ENCODE measurements at regions not wholly inside any gene's neighbourhood (a gene's known extent, or its start where the extent isn't known, plus 50 kb on each side); places are given as distances from the start of the nearest gene placed in this dataset.

DNA sequence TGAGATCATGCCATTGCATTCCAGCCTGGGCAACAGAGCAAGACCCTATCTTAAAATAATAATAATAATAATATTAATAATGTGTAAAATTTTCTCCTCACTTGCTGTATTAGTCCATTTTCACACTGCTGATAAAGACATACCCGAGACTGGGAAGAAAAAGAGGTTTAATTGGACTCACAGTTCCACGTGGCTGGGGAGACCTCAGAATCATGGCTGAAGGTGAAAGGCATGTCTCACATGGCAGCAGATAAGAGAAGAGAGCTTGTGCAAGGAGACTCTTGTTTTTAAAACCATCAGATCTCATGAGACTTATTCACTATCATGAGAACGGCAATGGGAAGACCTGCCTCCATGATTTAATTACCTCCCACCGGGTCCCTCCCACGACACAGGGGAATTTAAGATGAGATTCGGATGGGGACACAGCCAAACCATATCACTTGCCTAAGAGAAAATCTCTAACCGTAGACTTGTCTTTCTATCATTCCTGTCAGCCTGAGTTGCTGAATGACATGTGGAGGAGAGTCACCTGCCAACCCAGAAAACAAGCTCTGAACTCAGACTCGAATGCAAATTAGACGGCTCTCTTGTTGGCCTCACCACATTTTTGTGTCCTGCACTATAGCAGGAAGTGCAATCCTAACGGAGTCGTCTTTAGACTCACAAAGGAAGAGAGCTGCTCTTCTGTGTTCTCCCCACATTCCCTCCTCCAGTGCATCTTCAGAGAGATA lies 51.9 kb upstream of the DCTD start:
- no peak overlapping the region for H3K4me3 ChIP-seq
- H3K36me3 ChIP-seq, result no peaks in the 10 kb centered on the region
- DNase-seq, result no peak
- no peak overlapping the region for H3K27ac ChIP-seq
- no peaks in the 10 kb centered on the region for H3K9me3 ChIP-seq
- 56 to 75% (median 62%) methylated on average over 11 of the region's 11 CpGs for WGBS, 5 donors
- no peaks in the 10 kb centered on the region for H3K4me1 ChIP-seq
- TF ChIP-seq CTCF (IDR thresholded peaks at IDR 0.05) (no peak), POLR2A (IDR thresholded peaks at IDR 0.05) (no peak), POLR2AphosphoS5 (IDR thresholded peaks at IDR 0.05) (no peak), EP300 (IDR thresholded peaks at IDR 0.05) (no peak)
- intact Hi-C loops (cut with DNase I; ENCODE audit: low total_unique reads), result no loop called here
- H3K27me3 ChIP-seq, result peaks cover 0 to 18% (median 0%) of the 10 kb centered on the region in 3 donors

DNA sequence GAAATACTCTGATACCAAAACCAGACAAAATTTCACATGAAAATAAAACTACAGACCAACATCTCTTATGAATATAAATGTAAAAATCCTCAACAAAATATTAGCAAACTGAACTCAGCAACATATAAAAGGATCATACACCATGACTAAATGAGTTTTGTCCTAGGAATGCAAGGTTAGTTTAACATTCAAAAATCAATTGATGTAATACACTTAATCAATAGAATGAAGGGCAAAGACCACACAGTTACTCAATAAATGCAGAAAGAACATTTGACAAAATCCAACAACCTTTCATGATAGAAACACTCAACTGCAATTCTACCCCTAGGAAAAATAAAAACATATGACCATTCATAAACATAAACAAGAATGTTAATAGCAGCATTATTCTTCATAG lies 50.2 kb upstream of the DCTD start:
- intact Hi-C loops (cut with DNase I; ENCODE audit: low total_unique reads), result no loop called here
- Histone ChIP-seq H3K9me3 (no peaks in the 10 kb centered on the region), H3K27me3 (peaks cover 0 to 18% (median 0%) of the 10 kb centered on the region in 3 donors), H3K27ac (no peak overlapping the region), H3K36me3 (no peaks in the 10 kb centered on the region), H3K4me3 (no peak overlapping the region), H3K4me1 (no peaks in the 10 kb centered on the region)
- DNase-seq, result no peak
- TF ChIP-seq POLR2AphosphoS5 (IDR thresholded peaks at IDR 0.05) (no peak), POLR2A (IDR thresholded peaks at IDR 0.05) (no peak), CTCF (IDR thresholded peaks at IDR 0.05) (no peak)

Data from stomach (tissue), 8 donors.